ENCODE measurements at regions not wholly inside any gene's neighbourhood (a gene's known extent, or its start where the extent isn't known, plus 50 kb on each side); places are given as distances from the start of the nearest gene placed in this dataset.

- ChIA-PET CTCF (no interaction called here), POLR2A (no interaction called here)
- Histone ChIP-seq H3K9ac (replicated peaks; ENCODE audit: extremely low read depth, insufficient read depth, low read length) (no peak overlapping the region), H4K20me1 (replicated peaks; ENCODE audit: control insufficient read depth, extremely low read depth, insufficient read depth, low read length) (no peaks in the 10 kb centered on the region), H3K9me1 (replicated peaks; ENCODE audit: control insufficient read depth, extremely low read depth, insufficient read depth, low read length) (no peaks in the 10 kb centered on the region), H3K36me3 (ENCODE audit: control insufficient read depth in 2 of 2, extremely low read depth in 1 of 2, insufficient read depth in 2 of 2, low read length in 2 of 2) (no peaks in the 10 kb centered on the region), H3K27ac (ENCODE audit: insufficient read depth, low read depth, low read length) (no peak overlapping the region), H3K4me1 (ENCODE audit: control insufficient read depth, extremely low read depth, insufficient read depth, low read length) (no peaks in the 10 kb centered on the region), H3K9me3 (replicated peaks; ENCODE audit: control insufficient read depth, insufficient read depth, low read length) (no peaks in the 10 kb centered on the region), H3K4me2 (ENCODE audit: insufficient read depth, low read length) (no peak overlapping the region), H3K27me3 (ENCODE audit: control insufficient read depth in 2 of 2, insufficient read depth in 2 of 2, low read length in 2 of 2) (peaks cover 0 to 2% of the 10 kb centered on the region in 2 experiments), H3K79me2 (ENCODE audit: control insufficient read depth, insufficient read depth, low read length) (no peaks in the 10 kb centered on the region), H3K4me3 (replicated peaks in 1 of 3; ENCODE audit: insufficient read depth in 1 of 3, low read depth in 1 of 3, low read length in 3 of 3) (no peak overlapping the region), H2AFZ (ENCODE audit: low read depth, low read length) (no peak overlapping the region)
- dilution Hi-C loops (cut with MboI; ENCODE audit: extremely low pct_ligation_motif_present, low sequenced_read_pairs) = no loop called here
- DNase-seq (ENCODE audit: low read depth, low spot score) = no peak
- TF ChIP-seq CTCF (IDR thresholded peaks at IDR 0.05; ENCODE audit: extremely low read depth in 1 of 2, insufficient read depth in 1 of 2, low read depth in 1 of 2, low read length in 2 of 2) = no peak
- no peak for TF ChIP-seq FOS (IDR thresholded peaks at IDR 0.05; ENCODE audit: borderline replicate concordance, insufficient read depth, low read length)
- no peak for TF ChIP-seq JUN (IDR thresholded peaks at IDR 0.05; ENCODE audit: borderline replicate concordance, insufficient read depth, insufficient read length, low read depth)
- no peak for TF ChIP-seq EZH2 (IDR thresholded peaks at IDR 0.05; ENCODE audit: borderline replicate concordance, low read depth, low read length, severe bottlenecking)
- TF ChIP-seq MYC (IDR thresholded peaks at IDR 0.05; ENCODE audit: low read depth, low read length) = no peak
- no peak for TF ChIP-seq POLR2AphosphoS5 (IDR thresholded peaks at IDR 0.05; ENCODE audit: insufficient read depth, low read depth, low read length)
- no peak for TF ChIP-seq MAX (IDR thresholded peaks at IDR 0.05; ENCODE audit: insufficient read depth, insufficient read length)
- TF ChIP-seq GATA2 (IDR thresholded peaks at IDR 0.05; ENCODE audit: insufficient read depth, insufficient read length, low read depth, low read length) = no peak
- TF ChIP-seq POLR2A (IDR thresholded peaks at IDR 0.05; ENCODE audit: low read depth, low read length) = no peak
- FAIRE-seq = no peak
- intact Hi-C loops (cut with micrococcal nuclease) = no loop called here
- BruUV-seq (replicated peaks) = no TSS peak
Measured at GRCh38 chr3:72576563-72576962, 271.7 kb downstream of the SHQ1 start.

All from endothelial cell of umbilical vein (primary cell).